GM23248 (cell line): ENCODE measurements at regions not wholly inside any gene's neighbourhood (a gene's known extent, or its start where the extent isn't known, plus 50 kb on each side); places are given as distances from the start of the nearest gene placed in this dataset.

Experiments used
- DNase-seq: peaks from one replicate; pipeline ENCODE4 v3.0.0-alpha.2; 2015
- H2AFZ ChIP-seq: fragments of 200-600 bp; sonication (generic); 2 replicates; pipeline ENCODE4 v1.6.1; 2016; ENCODE audit warnings: antibody characterized with exemption
- H3F3A ChIP-seq: fragments of 200-600 bp; sonication (generic); 2 replicates; pipeline ENCODE4 v1.6.1; 2016; ENCODE audit warnings: mild to moderate bottlenecking, antibody characterized with exemption, mixed run types; ENCODE audit not compliant: insufficient read depth
- H3K27ac ChIP-seq: fragments of 200-600 bp; sonication (generic); 2 replicates; pipeline ENCODE4 v1.5.1; 2016; ENCODE audit warnings: mild to moderate bottlenecking
- H3K27me3 ChIP-seq: fragments of 200-600 bp; sonication (generic); replicated peaks from 2 replicates; pipeline ENCODE4 v1.6.1; 2016; ENCODE audit warnings: mild to moderate bottlenecking; ENCODE audit not compliant: insufficient read depth
- H3K36me3 ChIP-seq: fragments of 200-600 bp; sonication (generic); 2 replicates; pipeline ENCODE4 v1.6.1; 2016; ENCODE audit warnings: low read depth, mild to moderate bottlenecking
- H3K4me1 ChIP-seq: fragments of 200-600 bp; sonication (generic); 2 replicates; pipeline ENCODE4 v1.6.1; 2016; ENCODE audit warnings: mild to moderate bottlenecking; ENCODE audit not compliant: insufficient read depth
- H3K4me2 ChIP-seq: fragments of 200-600 bp; sonication (generic); one replicate; pipeline ENCODE4 v1.6.1; 2016; ENCODE audit warnings: mild to moderate bottlenecking; ENCODE audit not compliant: unreplicated experiment
- H3K4me3 ChIP-seq: fragments of 200-600 bp; sonication (generic); 2 replicates; pipeline ENCODE4 v1.5.1; 2016; ENCODE audit warnings: mild to moderate bottlenecking
- H3K79me2 ChIP-seq: fragments of 200-600 bp; sonication (generic); 2 replicates; pipeline ENCODE4 v1.6.1; 2016; ENCODE audit warnings: mild to moderate bottlenecking; ENCODE audit not compliant: insufficient read depth
- H3K9ac ChIP-seq: fragments of 200-600 bp; sonication (generic); 2 replicates; pipeline ENCODE4 v1.6.1; 2016; ENCODE audit warnings: mild to moderate bottlenecking
- H3K9me2 ChIP-seq: fragments of 200-600 bp; sonication (generic); 2 replicates; pipeline ENCODE4 v1.6.1; 2016; ENCODE audit warnings: mixed run types, mild to moderate bottlenecking, moderate library complexity; ENCODE audit not compliant: insufficient read depth
- H3K9me3 ChIP-seq: fragments of 200-600 bp; sonication (generic); one replicate; pipeline ENCODE4 v1.6.1; 2017; ENCODE audit warnings: low read depth
- H4K20me1 ChIP-seq: fragments of 200-600 bp; sonication (generic); 2 replicates; pipeline ENCODE4 v1.6.0; 2016; ENCODE audit not compliant: insufficient read depth
- EZH2 ChIP-seq: fragments of 200-600 bp; sonication (generic); IDR thresholded peaks from 2 replicates; pipeline ENCODE4 v1.6.1; 2018; ENCODE audit warnings: antibody characterized with exemption, mild to moderate bottlenecking; ENCODE audit not compliant: insufficient read depth, poor library complexity, severe bottlenecking
- EZH2phosphoT487 ChIP-seq: fragments of 200-600 bp; sonication (generic); IDR thresholded peaks from 2 replicates; pipeline ENCODE4 v1.6.1; 2018; ENCODE audit warnings: antibody characterized with exemption, moderate library complexity, mild to moderate bottlenecking, low read depth; ENCODE audit not compliant: insufficient read depth
- WGBS, 2 experiments: methylation state at CpG; one replicate each; pipeline ENCODE4 v1.1.6; 2015 to 2017; ENCODE audit warnings: low lambda C conversion rate in 2 of 2, low coverage in 1 of 2; ENCODE audit errors: missing lambda C conversion rate in 2 of 2; 5-methylcytosine and 5-hydroxymethylcytosine counted together
- in situ Hi-C: fragments of 300-500 bp; cut with MboI; formaldehyde crosslinking; loops from 2 replicates; pipeline ENCODE4 v1.15.0; 2020

DNA sequence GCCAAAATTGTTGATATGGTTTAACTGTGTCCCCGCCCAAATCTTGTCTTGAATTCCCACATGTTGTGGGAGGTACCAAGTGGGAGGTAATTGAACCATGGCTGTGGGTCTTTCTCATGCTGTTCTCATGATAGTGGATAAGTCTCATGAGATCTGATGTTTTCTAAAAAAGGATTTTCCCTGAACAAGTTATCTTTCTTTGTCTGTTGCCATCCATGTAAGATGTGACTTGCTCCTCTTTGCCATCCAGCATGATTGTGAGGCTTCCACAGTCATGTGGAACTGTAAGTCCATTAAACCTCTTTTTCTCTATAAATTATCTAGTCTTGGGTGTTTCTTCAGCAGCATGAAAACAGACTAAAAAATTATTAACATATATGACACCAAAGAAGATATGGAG, 986.7 kb upstream of the MIR17HG start:
- no peak overlapping the region for H3K4me2 ChIP-seq

GRCh38 chr13:90362707-90363106, 984.8 kb upstream of the MIR17HG start:
- H3K4me3 ChIP-seq, result no peak overlapping the region
- in situ Hi-C loops, result no loop called here

More for the DNA sequence above, 986.7 kb upstream of the MIR17HG start:
- H3F3A ChIP-seq, result no peaks in the 10 kb centered on the region
- H3K79me2 ChIP-seq, result no peaks in the 10 kb centered on the region
- no peak overlapping the region for H3K9ac ChIP-seq
- H3K4me3 ChIP-seq, result no peak overlapping the region
- H2AFZ ChIP-seq, result no peak overlapping the region
- no peaks in the 10 kb centered on the region for H3K36me3 ChIP-seq
- no peak for DNase-seq
- no peaks in the 10 kb centered on the region for H3K27me3 ChIP-seq
- no peaks in the 10 kb centered on the region for H3K9me2 ChIP-seq
- TF ChIP-seq EZH2phosphoT487 (no peak), EZH2 (no peak)
- no peaks in the 10 kb centered on the region for H3K9me3 ChIP-seq
- no peak overlapping the region for H3K27ac ChIP-seq
- in situ Hi-C loops, result no loop called here
- H4K20me1 ChIP-seq, result no peaks in the 10 kb centered on the region
- 0 out of 2 replicates have a peak, but pooled peaks cover 4% of the 10 kb centered on the region for H3K4me1 ChIP-seq
- 33 to 61% methylated on average over 1 of the region's 1 CpG for WGBS, 2 experiments

GRCh38 chr13:90365130-90365529, 982.4 kb upstream of the MIR17HG start:
- H4K20me1 ChIP-seq, result no peaks in the 10 kb centered on the region
- no peak overlapping the region for H3K9ac ChIP-seq
- no peak for TF ChIP-seq EZH2
- TF ChIP-seq EZH2phosphoT487, result no peak
- no peaks in the 10 kb centered on the region for H3K9me2 ChIP-seq
- H3K9me3 ChIP-seq, result no peaks in the 10 kb centered on the region
- peak overlapping the region; percentile 61 for H2AFZ ChIP-seq
- no peaks in the 10 kb centered on the region for H3K79me2 ChIP-seq
- no peaks in the 10 kb centered on the region for H3K36me3 ChIP-seq
- H3F3A ChIP-seq, result no peaks in the 10 kb centered on the region
- no peaks in the 10 kb centered on the region for H3K27me3 ChIP-seq
- no peak overlapping the region for H3K4me3 ChIP-seq
- WGBS, 2 experiments, result 96% methylated on average over 1 of the region's 1 CpG
- 0 out of 2 replicates have a peak, but pooled peaks cover 4% of the 10 kb centered on the region for H3K4me1 ChIP-seq
- no peak overlapping the region for H3K27ac ChIP-seq
- DNase-seq, result peak; percentile 57
- no peak overlapping the region for H3K4me2 ChIP-seq
- in situ Hi-C loops, result no loop called here

More at GRCh38 chr13:90362707-90363106, 984.8 kb upstream of the MIR17HG start:
- no peak overlapping the region for H3K9ac ChIP-seq
- H3K36me3 ChIP-seq, result no peaks in the 10 kb centered on the region
- no peaks in the 10 kb centered on the region for H3F3A ChIP-seq
- H3K4me1 ChIP-seq, result 0 out of 2 replicates have a peak, but pooled peaks cover 4% of the 10 kb centered on the region
- no peaks in the 10 kb centered on the region for H3K79me2 ChIP-seq
- no peaks in the 10 kb centered on the region for H4K20me1 ChIP-seq
- WGBS, 2 experiments, result 49 to 66% methylated on average over 1 of the region's 1 CpG
- H2AFZ ChIP-seq, result no peak overlapping the region
- no peaks in the 10 kb centered on the region for H3K27me3 ChIP-seq
- no peak for DNase-seq
- H3K9me3 ChIP-seq, result no peaks in the 10 kb centered on the region
- TF ChIP-seq EZH2phosphoT487 (no peak), EZH2 (no peak)
- no peak overlapping the region for H3K4me2 ChIP-seq
- no peak overlapping the region for H3K27ac ChIP-seq
- H3K9me2 ChIP-seq, result no peaks in the 10 kb centered on the region

GRCh38 chr13:90374168-90374567, 973.3 kb upstream of the MIR17HG start:
- H4K20me1 ChIP-seq, result no peaks in the 10 kb centered on the region
- no peaks in the 10 kb centered on the region for H3K36me3 ChIP-seq
- H3K27ac ChIP-seq, result no peak overlapping the region
- no peaks in the 10 kb centered on the region for H3K4me1 ChIP-seq
- no peak for DNase-seq
- no peak overlapping the region for H3K4me2 ChIP-seq
- H3F3A ChIP-seq, result no peaks in the 10 kb centered on the region
- TF ChIP-seq EZH2phosphoT487 (no peak), EZH2 (no peak)
- H3K9me2 ChIP-seq, result no peaks in the 10 kb centered on the region
- no peak overlapping the region for H3K9ac ChIP-seq
- no peak overlapping the region for H2AFZ ChIP-seq
- in situ Hi-C loops, result no loop called here
- H3K9me3 ChIP-seq, result no peaks in the 10 kb centered on the region
- H3K27me3 ChIP-seq, result no peaks in the 10 kb centered on the region
- H3K4me3 ChIP-seq, result no peak overlapping the region
- H3K79me2 ChIP-seq, result no peaks in the 10 kb centered on the region

DNA sequence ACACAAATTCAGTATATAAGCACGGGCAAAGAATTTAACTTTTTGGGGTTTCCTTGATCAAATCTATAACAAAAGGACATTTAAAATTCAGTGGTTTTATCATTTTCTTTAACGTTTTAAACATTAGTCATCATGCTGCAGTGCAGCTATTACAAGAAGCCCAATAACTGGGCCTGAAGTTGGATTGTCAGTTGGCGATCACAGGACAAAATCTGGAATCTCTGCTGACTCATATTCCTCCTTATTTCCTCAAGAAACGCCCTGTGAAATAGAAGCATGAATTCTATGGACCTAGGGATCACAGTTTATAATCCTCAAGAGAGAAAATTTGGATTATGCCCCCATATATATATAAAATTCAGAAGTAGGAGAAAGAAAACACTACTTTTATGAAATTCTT, 971.6 kb upstream of the MIR17HG start:
- Histone ChIP-seq H3K36me3 (no peaks in the 10 kb centered on the region), H3F3A (no peaks in the 10 kb centered on the region), H3K79me2 (no peaks in the 10 kb centered on the region), H3K27ac (no peak overlapping the region), H3K4me3 (no peak overlapping the region), H3K9me3 (no peaks in the 10 kb centered on the region), H3K4me2 (no peak overlapping the region), H3K27me3 (no peaks in the 10 kb centered on the region), H4K20me1 (no peaks in the 10 kb centered on the region), H2AFZ (no peak overlapping the region), H3K4me1 (no peaks in the 10 kb centered on the region), H3K9ac (no peak overlapping the region), H3K9me2 (no peaks in the 10 kb centered on the region)
- WGBS, 2 experiments, result 85 to 92% methylated on average over 4 of the region's 4 CpGs
- no peak for DNase-seq
- no peak for TF ChIP-seq EZH2
- TF ChIP-seq EZH2phosphoT487, result no peak
- in situ Hi-C loops, result no loop called here
